Prostate gland (tissue), 2 donors: ENCODE measurements at regions not wholly inside any gene's neighbourhood (a gene's known extent, or its start where the extent isn't known, plus 50 kb on each side); places are given as distances from the start of the nearest gene placed in this dataset.
"Not testable (repeated sequence)": the region's sequence is repeated elsewhere in the genome, so short reads cannot be mapped to it uniquely, and the experiment has no call there.

Source experiments
- DNase-seq: peaks from one replicate; pipeline ENCODE4 v3.0.0-alpha.2; 2019; ENCODE audit warnings: low spot score
- H3K27ac ChIP-seq, 2 donors: fragments of 200-600 bp; sonication (generic); 2 replicates each; pipeline ENCODE4 v1.5.1; 2017 to 2019
- H3K27me3 ChIP-seq: fragments of 200-600 bp; sonication (generic); replicated peaks from 2 replicates; pipeline ENCODE4 v1.5.1; 2019; ENCODE audit not compliant: insufficient read depth
- H3K36me3 ChIP-seq, 2 donors: fragments of 200-600 bp; sonication (generic); 1 replicate in 1 of 2; 2 replicates in 1 of 2; pipeline versions ENCODE4 v1.5.1 to v1.8.1; 2017 to 2019
- H3K4me1 ChIP-seq: fragments of 200-600 bp; sonication (generic); replicated peaks from 2 replicates; pipeline ENCODE4 v1.5.1; 2019
- H3K4me3 ChIP-seq, 2 donors: fragments of 200-600 bp; sonication (generic); 2 replicates each; pipeline ENCODE4 v1.5.1; 2017 to 2019
- H3K9me3 ChIP-seq: fragments of 200-600 bp; sonication (generic); 2 replicates; pipeline ENCODE4 v1.5.1; 2017
- POLR2A ChIP-seq: fragments of 450-650 bp; IDR thresholded peaks from one replicate; pipeline ENCODE4 v1.6.1; 2016; ENCODE audit warnings: antibody characterized with exemption, mild to moderate bottlenecking
- POLR2AphosphoS5 ChIP-seq: sonication (generic); formaldehyde crosslinking; IDR thresholded peaks from one replicate; pipeline ENCODE4 v1.6.1; 2017; ENCODE audit warnings: antibody characterized with exemption
- WGBS: methylation state at CpG from one replicate; pipeline ENCODE4 v1.1.5; 2018; 5-methylcytosine and 5-hydroxymethylcytosine counted together
- intact Hi-C: fragments of 100-400 bp; cut with DNase I; formaldehyde crosslinking; loops from one replicate; pipeline ENCODE4 v1.14.2; 2022
- TF ChIP-seq, protein P1 (sequence below), 4 experiments: fragments of 200-600 bp in 2 of 4; fragments of 450-650 bp in 2 of 4; sonication (generic) in 2 of 4; IDR thresholded peaks; 1 replicate in 3 of 4; 2 replicates in 1 of 4; pipeline ENCODE4 v1.5.1; 2016 to 2019; ENCODE audit warnings: antibody characterized with exemption in 4 of 4, mild to moderate bottlenecking in 2 of 4, moderate library complexity in 2 of 4

DNA sequence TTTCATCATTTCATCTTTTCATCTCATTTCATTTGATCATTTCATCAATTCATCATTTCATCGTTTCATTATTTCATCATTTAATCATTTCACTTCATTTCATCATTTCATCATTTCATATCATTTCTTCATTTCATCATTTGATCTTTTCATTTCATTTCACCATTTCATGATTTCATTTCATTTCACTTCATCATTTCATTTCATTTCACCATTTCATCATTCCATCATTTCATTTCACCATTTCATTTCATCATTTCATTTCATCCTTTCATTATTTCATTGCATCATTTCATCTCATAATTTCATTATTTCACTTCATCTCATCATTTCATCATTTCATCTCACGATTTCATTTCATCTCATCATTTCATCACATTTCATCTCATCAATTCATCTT lies 127.8 kb downstream of the ANKRD30BL start:
- H3K27me3 ChIP-seq = no peaks in the 10 kb centered on the region
- H3K27ac ChIP-seq = no peak overlapping the region
- no peaks in the 10 kb centered on the region for H3K9me3 ChIP-seq
- no peak overlapping the region for H3K4me3 ChIP-seq
- intact Hi-C loops = no loop called here
- no peak for DNase-seq
- no peaks in the 10 kb centered on the region for H3K4me1 ChIP-seq
- TF ChIP-seq POLR2AphosphoS5 (no peak), POLR2A (no peak)
- TF ChIP-seq, protein P1, sequence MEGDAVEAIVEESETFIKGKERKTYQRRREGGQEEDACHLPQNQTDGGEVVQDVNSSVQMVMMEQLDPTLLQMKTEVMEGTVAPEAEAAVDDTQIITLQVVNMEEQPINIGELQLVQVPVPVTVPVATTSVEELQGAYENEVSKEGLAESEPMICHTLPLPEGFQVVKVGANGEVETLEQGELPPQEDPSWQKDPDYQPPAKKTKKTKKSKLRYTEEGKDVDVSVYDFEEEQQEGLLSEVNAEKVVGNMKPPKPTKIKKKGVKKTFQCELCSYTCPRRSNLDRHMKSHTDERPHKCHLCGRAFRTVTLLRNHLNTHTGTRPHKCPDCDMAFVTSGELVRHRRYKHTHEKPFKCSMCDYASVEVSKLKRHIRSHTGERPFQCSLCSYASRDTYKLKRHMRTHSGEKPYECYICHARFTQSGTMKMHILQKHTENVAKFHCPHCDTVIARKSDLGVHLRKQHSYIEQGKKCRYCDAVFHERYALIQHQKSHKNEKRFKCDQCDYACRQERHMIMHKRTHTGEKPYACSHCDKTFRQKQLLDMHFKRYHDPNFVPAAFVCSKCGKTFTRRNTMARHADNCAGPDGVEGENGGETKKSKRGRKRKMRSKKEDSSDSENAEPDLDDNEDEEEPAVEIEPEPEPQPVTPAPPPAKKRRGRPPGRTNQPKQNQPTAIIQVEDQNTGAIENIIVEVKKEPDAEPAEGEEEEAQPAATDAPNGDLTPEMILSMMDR (IDR thresholded peaks at IDR 0.05) = no peak
- H3K36me3 ChIP-seq = no peaks in the 10 kb centered on the region
- 93% methylated on average over 2 of the region's 2 CpGs for WGBS

DNA sequence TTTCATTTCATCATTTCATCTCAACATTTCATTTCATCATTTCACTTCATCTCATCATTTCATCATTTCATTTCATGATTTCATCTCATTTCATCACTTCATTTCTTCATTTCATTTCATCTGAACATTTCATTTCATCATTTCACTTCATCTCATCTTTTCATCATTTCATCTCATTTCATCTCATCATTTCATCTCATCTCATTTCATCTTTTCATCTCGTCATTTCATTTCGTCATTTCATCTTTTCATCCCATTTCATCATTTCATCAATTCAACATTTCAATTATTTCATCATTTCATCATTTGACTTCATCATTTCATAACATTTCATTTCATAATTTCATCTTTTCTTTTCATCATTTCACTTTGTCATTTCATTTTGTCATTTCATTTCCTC lies 128.4 kb downstream of the ANKRD30BL start:
- intact Hi-C loops = no loop called here
- TF ChIP-seq POLR2A = no peak
- TF ChIP-seq, protein P1 (IDR thresholded peaks at IDR 0.05) = no peak
- no peak for TF ChIP-seq POLR2AphosphoS5
- H3K4me3 ChIP-seq = no peak overlapping the region
- no peaks in the 10 kb centered on the region for H3K27me3 ChIP-seq
- 83% methylated on average over 2 of the region's 2 CpGs for WGBS
- H3K9me3 ChIP-seq = no peaks in the 10 kb centered on the region
- no peaks in the 10 kb centered on the region for H3K36me3 ChIP-seq
- H3K27ac ChIP-seq = no peak overlapping the region
- H3K4me1 ChIP-seq = no peaks in the 10 kb centered on the region
- DNase-seq = no peak

DNA sequence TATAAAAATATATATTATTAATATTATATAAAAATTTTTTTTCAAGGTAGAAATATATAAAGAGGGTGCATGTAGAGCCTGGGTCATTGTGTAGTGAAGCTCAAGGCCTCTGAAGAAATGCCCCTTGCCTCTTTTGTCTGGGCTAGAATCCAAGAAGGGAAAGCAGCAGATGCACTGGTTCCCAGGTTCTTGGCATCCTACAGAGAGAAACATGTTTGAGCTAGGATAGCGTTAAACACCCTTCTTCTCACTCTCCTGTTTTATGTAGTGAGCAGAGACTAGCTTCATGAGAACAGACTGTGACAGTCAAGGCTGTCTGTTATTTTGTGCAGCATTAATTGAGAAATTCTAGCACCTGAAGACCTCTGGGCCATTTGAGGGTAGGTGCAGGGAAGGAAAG lies 149.7 kb downstream of the ANKRD30BL start:
- H3K36me3 ChIP-seq, H3K9me3 ChIP-seq, H3K27ac ChIP-seq, H3K27me3 ChIP-seq, H3K4me1 ChIP-seq, DNase-seq, H3K4me3 ChIP-seq, intact Hi-C loops: not testable (repeated sequence)
- WGBS = 60% methylated on average over 1 of the region's 1 CpG

DNA sequence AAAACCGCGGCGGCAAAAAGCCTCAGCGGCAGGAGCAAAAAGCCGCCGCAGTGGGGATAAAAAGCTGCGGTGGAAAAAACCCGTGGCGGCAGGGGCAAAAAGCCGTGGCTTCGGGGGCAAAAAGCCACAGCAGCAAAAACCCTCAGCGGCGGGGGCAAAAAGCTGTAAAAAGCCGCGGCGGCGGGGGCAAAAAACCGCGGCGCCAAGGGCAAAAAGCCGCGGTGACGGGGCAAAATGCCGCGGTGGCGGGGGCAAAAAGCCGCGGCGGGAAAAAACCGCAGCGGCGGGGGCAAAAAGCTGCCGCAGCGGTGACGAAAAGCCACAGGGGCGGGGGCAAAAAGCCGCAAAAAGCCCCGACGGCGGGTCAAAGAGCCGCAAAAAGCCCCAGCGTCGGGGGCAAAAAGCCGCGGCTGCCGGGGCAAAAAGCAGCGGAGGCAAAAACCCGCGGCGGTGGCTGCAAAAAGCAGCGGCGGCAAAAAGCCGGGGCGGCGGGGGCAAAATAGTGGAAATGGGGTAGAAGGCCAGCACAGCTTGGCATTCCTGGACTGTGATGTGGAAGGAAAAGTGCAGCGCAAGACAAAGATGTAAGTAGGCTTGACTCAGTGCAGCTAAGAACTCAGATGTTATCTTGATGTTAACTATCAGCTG lies 151.8 kb downstream of the ANKRD30BL start:
- Histone ChIP-seq H3K4me3 (peak overlapping the region; percentile 9 to 20), H3K36me3 (no peaks in the 10 kb centered on the region), H3K27me3 (no peaks in the 10 kb centered on the region), H3K4me1 (no peaks in the 10 kb centered on the region), H3K9me3 (no peaks in the 10 kb centered on the region), H3K27ac (no peak overlapping the region)
- TF ChIP-seq POLR2A = no peak
- TF ChIP-seq, protein P1 (IDR thresholded peaks at IDR 0.05) = no peak
- no peak for TF ChIP-seq POLR2AphosphoS5
- DNase-seq = no peak
- intact Hi-C loops = no loop called here
- WGBS = 3% methylated on average over 56 of the region's 56 CpGs

DNA sequence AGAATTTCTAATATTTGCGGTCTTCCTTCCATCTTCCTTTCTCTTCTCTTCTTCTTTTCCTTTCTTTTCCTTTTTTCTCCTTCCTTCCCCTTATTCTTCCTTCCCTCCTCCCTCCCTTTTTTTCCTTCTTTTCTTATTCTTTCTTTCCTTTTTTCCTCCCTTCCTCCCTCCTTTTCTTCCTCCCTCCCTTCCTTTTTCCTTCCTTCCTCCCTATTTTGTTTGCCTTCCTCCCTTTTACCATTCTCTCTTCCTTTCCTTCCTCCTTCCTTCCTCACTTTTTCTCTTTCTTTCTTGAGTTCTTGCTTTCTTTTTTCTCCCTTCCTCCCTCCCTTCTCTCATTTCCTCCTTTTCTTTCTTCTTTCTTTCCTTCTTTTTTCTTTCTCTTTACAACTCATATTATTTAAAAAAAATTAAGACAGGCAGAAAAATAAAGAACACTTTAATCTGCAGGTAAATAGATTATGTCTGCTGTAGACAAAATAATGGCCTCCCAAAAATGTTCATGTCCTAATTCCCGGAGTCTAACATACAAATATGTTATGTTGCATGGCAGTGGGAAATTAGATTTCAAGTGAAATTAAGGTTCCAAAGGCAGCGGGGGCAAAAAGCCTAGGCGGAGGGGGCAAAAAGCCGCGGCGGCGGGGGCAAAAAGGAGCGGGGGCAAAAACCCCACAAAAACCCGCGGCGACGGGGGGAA lies 152.4 kb downstream of the ANKRD30BL start:
- DNase-seq = no peak
- no peaks in the 10 kb centered on the region for H3K9me3 ChIP-seq
- no peaks in the 10 kb centered on the region for H3K4me1 ChIP-seq
- peak overlapping the region in 1 of 2 donors; percentile 9 for H3K4me3 ChIP-seq
- intact Hi-C loops = no loop called here
- no peaks in the 10 kb centered on the region for H3K36me3 ChIP-seq
- 12% methylated on average over 13 of the region's 13 CpGs for WGBS
- H3K27ac ChIP-seq = no peak overlapping the region
- TF ChIP-seq POLR2AphosphoS5 (no peak), POLR2A (no peak)
- TF ChIP-seq, protein P1 (IDR thresholded peaks at IDR 0.05) = no peak
- no peaks in the 10 kb centered on the region for H3K27me3 ChIP-seq

DNA sequence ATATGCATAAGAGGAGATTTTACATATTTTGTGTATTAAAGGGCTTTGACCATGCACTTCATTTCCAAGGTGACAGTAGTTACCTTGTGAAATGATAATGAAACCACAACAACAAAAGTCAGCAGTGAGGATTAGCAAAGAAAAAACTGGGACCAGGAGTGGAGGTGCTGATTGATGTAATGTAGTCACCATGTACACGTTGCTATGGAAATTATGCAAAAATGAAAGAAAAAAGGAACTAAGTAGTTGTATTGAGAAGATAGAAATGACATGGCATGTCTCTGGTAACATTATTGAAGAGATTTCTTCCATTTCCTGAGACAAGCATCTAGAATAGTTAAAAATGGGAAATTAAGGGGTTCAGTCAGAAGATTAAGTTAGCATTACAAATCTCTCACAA lies 171.0 kb downstream of the ANKRD30BL start:
- H3K4me3 ChIP-seq, H3K27me3 ChIP-seq, intact Hi-C loops, H3K36me3 ChIP-seq, DNase-seq, H3K27ac ChIP-seq, H3K4me1 ChIP-seq, H3K9me3 ChIP-seq: not testable (repeated sequence)
- WGBS = 40% methylated on average over 1 of the region's 1 CpG

DNA sequence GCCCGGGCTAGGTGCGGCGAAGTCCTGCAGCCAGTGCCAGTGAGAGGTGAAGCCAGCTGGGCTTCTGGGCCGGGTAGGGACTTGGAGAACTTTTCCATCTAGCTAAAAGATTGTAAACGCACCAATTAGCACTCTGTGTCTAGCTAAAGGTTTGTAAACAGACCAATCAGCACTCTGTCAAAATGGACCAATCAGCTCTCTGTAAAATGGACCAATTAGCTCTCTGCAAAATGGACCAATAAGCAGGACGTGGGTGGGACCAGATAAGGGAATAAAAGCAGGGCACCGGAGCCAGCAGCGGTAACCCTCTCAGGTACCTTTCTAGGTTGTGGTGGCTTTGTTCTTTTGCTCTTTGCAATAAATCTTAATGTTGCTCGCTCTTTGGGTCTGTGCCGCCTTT lies 195.1 kb downstream of the ANKRD30BL start:
- DNase-seq, H3K36me3 ChIP-seq, H3K27me3 ChIP-seq, H3K27ac ChIP-seq, H3K4me3 ChIP-seq, H3K9me3 ChIP-seq, intact Hi-C loops, H3K4me1 ChIP-seq: not testable (repeated sequence)
- WGBS = 74% methylated on average over 10 of the region's 10 CpGs
